ENCODE measurements at regions not wholly inside any gene's neighbourhood (a gene's known extent, or its start where the extent isn't known, plus 50 kb on each side); places are given as distances from the start of the nearest gene placed in this dataset.
A peak's percentile ranks its signal among the peaks of the same experiment; 100 is the strongest.

DNA sequence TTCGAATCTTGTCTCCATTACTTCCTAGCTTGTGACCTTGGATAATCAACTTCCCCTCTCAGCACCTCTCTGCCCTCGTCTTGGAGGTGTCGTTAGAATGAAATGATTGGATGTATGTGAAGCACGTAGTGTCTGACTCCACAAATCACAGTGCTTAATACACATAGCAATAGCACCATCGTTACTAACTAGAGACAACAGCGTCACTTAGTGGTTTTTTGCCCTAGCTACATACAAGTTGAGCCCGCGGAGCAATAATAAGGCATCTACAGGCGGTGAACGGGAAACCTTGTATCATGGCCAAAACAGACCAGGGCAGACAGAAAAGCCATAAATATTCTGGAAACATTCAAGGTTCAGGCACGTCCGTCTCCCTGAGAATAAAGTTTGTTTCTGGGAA, 154.9 kb downstream of the ASCL4 start:
- H3K27me3 ChIP-seq (ENCODE audit: insufficient read depth, low read length) = peaks cover 58% of the 10 kb centered on the region
- H3K9me2 ChIP-seq (ENCODE audit: insufficient read depth) = no peaks in the 10 kb centered on the region
- no peaks in the 10 kb centered on the region for H3K79me2 ChIP-seq (ENCODE audit: insufficient read depth, low read length)
- peak overlapping the region; percentile 78 for H2AFZ ChIP-seq (ENCODE audit: low read depth, low read length, poor library complexity, severe bottlenecking)
- H3K27ac ChIP-seq (ENCODE audit: low read depth, low read length) = no peak overlapping the region
- H3K9me3 ChIP-seq (ENCODE audit: control insufficient read depth in 1 of 2, insufficient read depth in 1 of 2, low read depth in 1 of 2, low read length in 2 of 2) = no peaks in the 10 kb centered on the region
- H4K20me1 ChIP-seq (ENCODE audit: insufficient read depth) = no peaks in the 10 kb centered on the region
- no peaks in the 10 kb centered on the region for H3K36me3 ChIP-seq (ENCODE audit: control insufficient read depth in 1 of 2, insufficient read depth in 2 of 2, low read length in 2 of 2)
- peak; percentile 97 for ATAC-seq
- ChIA-PET CTCF (interaction anchor here (1.0 to 2.5 kb wide), 3 partner anchors 11 to 253 kb away, joined by 3 to 11 read pairs (median 3); no protein-coding TSS in a partner anchor), RAD21 (ENCODE audit: low non-redundant PET in 1 of 2, low total read pairs in 2 of 2, uncharacterized antibody in 2 of 2, unreplicated experiment in 2 of 2) (interaction anchor here in 1 of 2 experiments (0.6 kb wide), 1 partner anchor 721 kb away, joined by 4 read pairs; no protein-coding TSS in a partner anchor), POLR2A (no interaction called here)
- TF ChIP-seq POLR2AphosphoS5 (IDR thresholded peaks at IDR 0.05; ENCODE audit: low read depth, low read length) (no peak), ZFX (IDR thresholded peaks at IDR 0.05) (no peak), SP1 (IDR thresholded peaks at IDR 0.05; ENCODE audit: low read depth) (0 out of 2 replicates have a peak, but pooled peaks have one; percentile 26), RAD21 (IDR thresholded peaks at IDR 0.05; ENCODE audit: low read depth) (peak; percentile 70)
- TF ChIP-seq, protein P1, sequence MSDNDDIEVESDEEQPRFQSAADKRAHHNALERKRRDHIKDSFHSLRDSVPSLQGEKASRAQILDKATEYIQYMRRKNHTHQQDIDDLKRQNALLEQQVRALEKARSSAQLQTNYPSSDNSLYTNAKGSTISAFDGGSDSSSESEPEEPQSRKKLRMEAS (IDR thresholded peaks at IDR 0.05) = 0 out of 2 replicates have a peak, but pooled peaks have one; percentile 16
- TF ChIP-seq, protein P2, sequence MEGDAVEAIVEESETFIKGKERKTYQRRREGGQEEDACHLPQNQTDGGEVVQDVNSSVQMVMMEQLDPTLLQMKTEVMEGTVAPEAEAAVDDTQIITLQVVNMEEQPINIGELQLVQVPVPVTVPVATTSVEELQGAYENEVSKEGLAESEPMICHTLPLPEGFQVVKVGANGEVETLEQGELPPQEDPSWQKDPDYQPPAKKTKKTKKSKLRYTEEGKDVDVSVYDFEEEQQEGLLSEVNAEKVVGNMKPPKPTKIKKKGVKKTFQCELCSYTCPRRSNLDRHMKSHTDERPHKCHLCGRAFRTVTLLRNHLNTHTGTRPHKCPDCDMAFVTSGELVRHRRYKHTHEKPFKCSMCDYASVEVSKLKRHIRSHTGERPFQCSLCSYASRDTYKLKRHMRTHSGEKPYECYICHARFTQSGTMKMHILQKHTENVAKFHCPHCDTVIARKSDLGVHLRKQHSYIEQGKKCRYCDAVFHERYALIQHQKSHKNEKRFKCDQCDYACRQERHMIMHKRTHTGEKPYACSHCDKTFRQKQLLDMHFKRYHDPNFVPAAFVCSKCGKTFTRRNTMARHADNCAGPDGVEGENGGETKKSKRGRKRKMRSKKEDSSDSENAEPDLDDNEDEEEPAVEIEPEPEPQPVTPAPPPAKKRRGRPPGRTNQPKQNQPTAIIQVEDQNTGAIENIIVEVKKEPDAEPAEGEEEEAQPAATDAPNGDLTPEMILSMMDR (IDR thresholded peaks at IDR 0.05 in 2 of 3, conservative IDR thresholded peaks at IDR 0.05 in 1 of 3; ENCODE audit: borderline replicate concordance in 1 of 3, insufficient read depth in 1 of 3, low read depth in 2 of 3, low read length in 2 of 3) = peak; percentile 60 to 68 (median 61)
- no peak overlapping the region for H3K9ac ChIP-seq (ENCODE audit: low read length)
- peak; percentile 78 for DNase-seq (ENCODE audit: low read depth, low spot score)
- H3K4me2 ChIP-seq (ENCODE audit: low read length) = peak overlapping the region; percentile 51
- intact Hi-C loops (cut with micrococcal nuclease) = no loop called here
- no peak overlapping the region for H3K4me3 ChIP-seq (replicated peaks in 1 of 2; ENCODE audit: low read depth in 1 of 2, low read length in 2 of 2)
- H3K4me1 ChIP-seq (ENCODE audit: control insufficient read depth in 1 of 2, insufficient read depth in 2 of 2, low read length in 2 of 2) = peaks cover 0 to 3% of the 10 kb centered on the region in 2 experiments; a peak in 1 of 4 replicates
- BruUV-seq (replicated peaks) = no TSS peak

DNA sequence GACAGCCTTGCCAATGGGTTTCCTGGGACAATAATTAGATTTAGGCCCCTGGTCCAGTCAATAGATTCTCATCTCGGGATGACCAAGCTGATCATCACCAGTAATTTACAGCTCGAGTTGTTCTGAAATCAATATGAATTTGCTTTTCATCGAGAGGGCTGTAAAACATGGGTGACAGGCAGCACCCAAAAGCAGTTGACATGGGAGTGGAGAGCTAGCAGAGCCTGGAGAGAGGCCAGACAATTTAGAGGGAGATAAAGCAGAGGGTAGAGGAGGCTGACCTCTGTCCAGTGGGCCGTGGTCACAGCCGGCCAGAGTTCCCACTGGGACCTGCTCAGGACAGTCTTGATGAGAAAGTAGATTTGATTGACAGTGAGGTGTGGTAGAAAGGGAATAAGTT, 157.3 kb downstream of the ASCL4 start:
- RAD21 ChIA-PET (ENCODE audit: low non-redundant PET in 1 of 2, low total read pairs in 2 of 2, uncharacterized antibody in 2 of 2, unreplicated experiment in 2 of 2) = no interaction called here
- DNase-seq (ENCODE audit: low read depth, low spot score) = no peak
- BruUV-seq (replicated peaks) = no TSS peak
- Histone ChIP-seq H3K9me3 (ENCODE audit: control insufficient read depth in 1 of 2, insufficient read depth in 1 of 2, low read depth in 1 of 2, low read length in 2 of 2) (no peaks in the 10 kb centered on the region), H3K79me2 (ENCODE audit: insufficient read depth, low read length) (no peaks in the 10 kb centered on the region), H3K27ac (ENCODE audit: low read depth, low read length) (no peak overlapping the region), H3K9ac (ENCODE audit: low read length) (no peak overlapping the region), H3K4me2 (ENCODE audit: low read length) (no peak overlapping the region), H4K20me1 (ENCODE audit: insufficient read depth) (no peaks in the 10 kb centered on the region), H3K27me3 (ENCODE audit: insufficient read depth, low read length) (peaks cover 65% of the 10 kb centered on the region), H2AFZ (ENCODE audit: low read depth, low read length, poor library complexity, severe bottlenecking) (no peak overlapping the region), H3K9me2 (ENCODE audit: insufficient read depth) (no peaks in the 10 kb centered on the region), H3K36me3 (ENCODE audit: control insufficient read depth in 1 of 2, insufficient read depth in 2 of 2, low read length in 2 of 2) (no peaks in the 10 kb centered on the region), H3K4me1 (ENCODE audit: control insufficient read depth in 1 of 2, insufficient read depth in 2 of 2, low read length in 2 of 2) (peaks cover 0 to 3% of the 10 kb centered on the region in 2 experiments; a peak in 1 of 4 replicates), H3K4me3 (replicated peaks in 1 of 2; ENCODE audit: low read depth in 1 of 2, low read length in 2 of 2) (no peak overlapping the region)
- TF ChIP-seq FOSL1 (IDR thresholded peaks at IDR 0.05; ENCODE audit: low read depth) (no peak), ELF1 (IDR thresholded peaks at IDR 0.05; ENCODE audit: borderline replicate concordance, low read depth) (no peak), EZH2 (IDR thresholded peaks at IDR 0.05) (no peak)
- intact Hi-C loops (cut with micrococcal nuclease) = no loop called here
- no peak for ATAC-seq
- CTCF ChIA-PET = interaction anchor here (0.7 to 1.1 kb wide), 2 partner anchors 13 to 256 kb away, joined by 4 read pairs; no protein-coding TSS in a partner anchor
- POLR2A ChIA-PET = no interaction called here

Data from HCT116 (cell line).